ENCODE measurements at regions not wholly inside any gene's neighbourhood (a gene's known extent, or its start where the extent isn't known, plus 50 kb on each side); places are given as distances from the start of the nearest gene placed in this dataset.
"Not testable (repeated sequence)": the region's sequence is repeated elsewhere in the genome, so short reads cannot be mapped to it uniquely, and the experiment has no call there.

DNA sequence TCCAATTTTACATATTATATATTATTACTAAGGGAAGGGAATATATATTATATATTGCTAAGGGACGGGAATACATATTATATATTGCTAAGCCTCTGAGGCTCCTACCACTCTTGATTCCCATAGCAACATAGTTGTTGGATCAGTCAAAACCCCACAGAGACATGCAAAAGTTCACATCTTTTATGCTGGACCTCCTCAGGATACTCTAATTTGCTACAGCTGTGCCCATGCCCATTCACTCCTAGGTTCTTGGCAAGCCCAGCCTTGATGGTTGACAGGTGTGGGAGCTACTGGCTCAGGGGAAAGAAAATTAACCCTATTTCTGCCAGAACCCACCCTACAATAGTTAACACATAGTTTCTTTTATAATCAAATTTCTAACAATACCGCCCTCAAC lies 84.6 kb upstream of the POMZP3 start:
- not testable (repeated sequence) for TF ChIP-seq POLR2A (IDR thresholded peaks at IDR 0.05; ENCODE audit: low read depth, low read length); RAD21 (IDR thresholded peaks at IDR 0.05; ENCODE audit: low read length); CEBPB (IDR thresholded peaks at IDR 0.05; ENCODE audit: low read depth, low read length); NFE2L2 (IDR thresholded peaks at IDR 0.05; ENCODE audit: low read depth, low read length); CHD1 (IDR thresholded peaks at IDR 0.05; ENCODE audit: low read depth, low read length); MXI1 (IDR thresholded peaks at IDR 0.05; ENCODE audit: borderline replicate concordance, low read depth, low read length); MAZ (IDR thresholded peaks at IDR 0.05; ENCODE audit: borderline replicate concordance, low read depth, low read length); MAFK (IDR thresholded peaks at IDR 0.05; ENCODE audit: low read depth, low read length)
- TF ChIP-seq, protein P1, sequence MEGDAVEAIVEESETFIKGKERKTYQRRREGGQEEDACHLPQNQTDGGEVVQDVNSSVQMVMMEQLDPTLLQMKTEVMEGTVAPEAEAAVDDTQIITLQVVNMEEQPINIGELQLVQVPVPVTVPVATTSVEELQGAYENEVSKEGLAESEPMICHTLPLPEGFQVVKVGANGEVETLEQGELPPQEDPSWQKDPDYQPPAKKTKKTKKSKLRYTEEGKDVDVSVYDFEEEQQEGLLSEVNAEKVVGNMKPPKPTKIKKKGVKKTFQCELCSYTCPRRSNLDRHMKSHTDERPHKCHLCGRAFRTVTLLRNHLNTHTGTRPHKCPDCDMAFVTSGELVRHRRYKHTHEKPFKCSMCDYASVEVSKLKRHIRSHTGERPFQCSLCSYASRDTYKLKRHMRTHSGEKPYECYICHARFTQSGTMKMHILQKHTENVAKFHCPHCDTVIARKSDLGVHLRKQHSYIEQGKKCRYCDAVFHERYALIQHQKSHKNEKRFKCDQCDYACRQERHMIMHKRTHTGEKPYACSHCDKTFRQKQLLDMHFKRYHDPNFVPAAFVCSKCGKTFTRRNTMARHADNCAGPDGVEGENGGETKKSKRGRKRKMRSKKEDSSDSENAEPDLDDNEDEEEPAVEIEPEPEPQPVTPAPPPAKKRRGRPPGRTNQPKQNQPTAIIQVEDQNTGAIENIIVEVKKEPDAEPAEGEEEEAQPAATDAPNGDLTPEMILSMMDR (conservative IDR thresholded peaks at IDR 0.05; ENCODE audit: low read depth, low read length) = not testable (repeated sequence)
- TF ChIP-seq, protein P2, sequence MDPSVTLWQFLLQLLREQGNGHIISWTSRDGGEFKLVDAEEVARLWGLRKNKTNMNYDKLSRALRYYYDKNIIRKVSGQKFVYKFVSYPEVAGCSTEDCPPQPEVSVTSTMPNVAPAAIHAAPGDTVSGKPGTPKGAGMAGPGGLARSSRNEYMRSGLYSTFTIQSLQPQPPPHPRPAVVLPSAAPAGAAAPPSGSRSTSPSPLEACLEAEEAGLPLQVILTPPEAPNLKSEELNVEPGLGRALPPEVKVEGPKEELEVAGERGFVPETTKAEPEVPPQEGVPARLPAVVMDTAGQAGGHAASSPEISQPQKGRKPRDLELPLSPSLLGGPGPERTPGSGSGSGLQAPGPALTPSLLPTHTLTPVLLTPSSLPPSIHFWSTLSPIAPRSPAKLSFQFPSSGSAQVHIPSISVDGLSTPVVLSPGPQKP (IDR thresholded peaks at IDR 0.05; ENCODE audit: borderline replicate concordance, low read depth, low read length) = not testable (repeated sequence)
- TF ChIP-seq, protein P3, sequence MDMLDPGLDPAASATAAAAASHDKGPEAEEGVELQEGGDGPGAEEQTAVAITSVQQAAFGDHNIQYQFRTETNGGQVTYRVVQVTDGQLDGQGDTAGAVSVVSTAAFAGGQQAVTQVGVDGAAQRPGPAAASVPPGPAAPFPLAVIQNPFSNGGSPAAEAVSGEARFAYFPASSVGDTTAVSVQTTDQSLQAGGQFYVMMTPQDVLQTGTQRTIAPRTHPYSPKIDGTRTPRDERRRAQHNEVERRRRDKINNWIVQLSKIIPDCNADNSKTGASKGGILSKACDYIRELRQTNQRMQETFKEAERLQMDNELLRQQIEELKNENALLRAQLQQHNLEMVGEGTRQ (IDR thresholded peaks at IDR 0.05; ENCODE audit: low read depth, low read length) = not testable (repeated sequence)

All from IMR-90 (cell line).